Stimulated activated CD4-positive, alpha-beta T cell treated with anti-CD3 and anti-CD28 coated beads, Interleukin-1b, Interleukin-23, amount 100 ng/mL, for 24 hours (primary cell): ENCODE measurements at regions not wholly inside any gene's neighbourhood (a gene's known extent, or its start where the extent isn't known, plus 50 kb on each side); places are given as distances from the start of the nearest gene placed in this dataset.

Experiments used
- DNase-seq, 4 experiments: peaks; one replicate each; pipeline ENCODE4 v3.0.0-alpha.2; 2020; ENCODE audit warnings: low read depth in 4 of 4, low spot score in 1 of 4

- DNase-seq, result no peak
Observed at GRCh38 chr9:135251996-135252760, 164.7 kb downstream of the OLFM1 start.

GRCh38 chr9:135252980-135253304 lies 165.5 kb downstream of the OLFM1 start:
- DNase-seq, result no peak

- no peak for DNase-seq
Observed at GRCh38 chr9:135253305-135254004, 166.0 kb downstream of the OLFM1 start.

GRCh38 chr9:135254176-135255032 lies 166.9 kb downstream of the OLFM1 start:
- no peak for DNase-seq

GRCh38 chr9:135255033-135255840 lies 167.8 kb downstream of the OLFM1 start:
- no peak for DNase-seq

GRCh38 chr9:135255841-135256580 lies 168.5 kb downstream of the OLFM1 start:
- no peak for DNase-seq

- DNase-seq, result no peak
Observed at GRCh38 chr9:135256581-135257354, 169.3 kb downstream of the OLFM1 start.

GRCh38 chr9:135258461-135258860 lies 171.0 kb downstream of the OLFM1 start:
- no peak for DNase-seq

GRCh38 chr9:135259273-135259672 lies 171.8 kb downstream of the OLFM1 start:
- no peak for DNase-seq

- DNase-seq, result no peak
Observed at GRCh38 chr9:135260221-135261180, 173.0 kb downstream of the OLFM1 start.

GRCh38 chr9:135262248-135262647 lies 174.8 kb downstream of the OLFM1 start:
- no peak for DNase-seq

GRCh38 chr9:135263511-135263910 lies 176.0 kb downstream of the OLFM1 start:
- no peak for DNase-seq

GRCh38 chr9:135265931-135266330 lies 178.5 kb downstream of the OLFM1 start:
- no peak for DNase-seq

GRCh38 chr9:135267191-135267809 lies 179.8 kb downstream of the OLFM1 start:
- no peak for DNase-seq

GRCh38 chr9:135268031-135268430 lies 180.6 kb downstream of the OLFM1 start:
- DNase-seq, result no peak

GRCh38 chr9:135268981-135269380 lies 181.5 kb downstream of the OLFM1 start:
- no peak for DNase-seq

- no peak for DNase-seq
Observed at GRCh38 chr9:135269912-135270830, 182.7 kb downstream of the OLFM1 start.
